Choroid plexus epithelial cell (primary cell): ENCODE measurements at regions not wholly inside any gene's neighbourhood (a gene's known extent, or its start where the extent isn't known, plus 50 kb on each side); places are given as distances from the start of the nearest gene placed in this dataset.

ENCODE experiments used
- DNase-seq: peaks from one replicate; pipeline ENCODE4 v3.0.0-alpha.2; 2010; ENCODE audit warnings: low read depth
- H3K4me3 ChIP-seq: 2 replicates; pipeline ENCODE4 v1.5.1; 2011; ENCODE audit warnings: low read depth, mild to moderate bottlenecking, control low read depth, low read length, moderate library complexity
- TF ChIP-seq, protein P1 (sequence below): conservative IDR thresholded peaks from 2 replicates; pipeline ENCODE4 v1.5.1; 2011; ENCODE audit warnings: low read depth, mild to moderate bottlenecking, control low read depth, inconsistent platforms, low read length, moderate library complexity

DNA sequence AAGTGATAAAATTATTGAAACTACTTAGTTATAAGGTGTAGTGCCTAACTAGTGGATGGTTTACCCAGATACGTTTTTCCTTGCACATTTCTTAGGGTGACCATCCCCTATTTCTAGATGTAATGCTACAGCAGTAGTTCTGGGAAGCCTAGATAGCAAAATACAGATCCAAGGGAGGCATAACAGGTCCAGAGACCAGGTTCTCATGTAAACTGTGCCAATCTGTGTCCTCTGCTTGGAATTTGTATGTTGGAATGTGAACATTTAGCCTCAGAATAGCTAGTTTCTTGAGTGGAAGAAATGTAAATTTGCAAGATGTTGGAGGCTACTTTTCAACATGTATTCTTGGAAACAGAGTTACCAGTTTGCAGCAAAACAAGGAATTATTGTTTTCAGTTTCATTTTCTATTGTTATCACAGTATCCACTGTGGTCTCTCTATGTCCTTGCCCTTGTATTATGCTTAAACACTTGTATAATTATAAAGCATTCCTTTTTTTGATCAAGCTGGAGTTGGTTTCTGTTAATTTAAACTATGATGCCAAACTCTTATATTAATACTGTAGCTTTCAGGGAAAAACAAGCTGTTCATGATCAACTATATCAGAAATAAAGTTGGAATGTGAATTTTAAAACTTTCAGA lies 102.0 kb upstream of the BRINP3 start:
- TF ChIP-seq, protein P1, sequence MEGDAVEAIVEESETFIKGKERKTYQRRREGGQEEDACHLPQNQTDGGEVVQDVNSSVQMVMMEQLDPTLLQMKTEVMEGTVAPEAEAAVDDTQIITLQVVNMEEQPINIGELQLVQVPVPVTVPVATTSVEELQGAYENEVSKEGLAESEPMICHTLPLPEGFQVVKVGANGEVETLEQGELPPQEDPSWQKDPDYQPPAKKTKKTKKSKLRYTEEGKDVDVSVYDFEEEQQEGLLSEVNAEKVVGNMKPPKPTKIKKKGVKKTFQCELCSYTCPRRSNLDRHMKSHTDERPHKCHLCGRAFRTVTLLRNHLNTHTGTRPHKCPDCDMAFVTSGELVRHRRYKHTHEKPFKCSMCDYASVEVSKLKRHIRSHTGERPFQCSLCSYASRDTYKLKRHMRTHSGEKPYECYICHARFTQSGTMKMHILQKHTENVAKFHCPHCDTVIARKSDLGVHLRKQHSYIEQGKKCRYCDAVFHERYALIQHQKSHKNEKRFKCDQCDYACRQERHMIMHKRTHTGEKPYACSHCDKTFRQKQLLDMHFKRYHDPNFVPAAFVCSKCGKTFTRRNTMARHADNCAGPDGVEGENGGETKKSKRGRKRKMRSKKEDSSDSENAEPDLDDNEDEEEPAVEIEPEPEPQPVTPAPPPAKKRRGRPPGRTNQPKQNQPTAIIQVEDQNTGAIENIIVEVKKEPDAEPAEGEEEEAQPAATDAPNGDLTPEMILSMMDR: no peak
- no peak overlapping the region for H3K4me3 ChIP-seq
- no peak for DNase-seq

DNA sequence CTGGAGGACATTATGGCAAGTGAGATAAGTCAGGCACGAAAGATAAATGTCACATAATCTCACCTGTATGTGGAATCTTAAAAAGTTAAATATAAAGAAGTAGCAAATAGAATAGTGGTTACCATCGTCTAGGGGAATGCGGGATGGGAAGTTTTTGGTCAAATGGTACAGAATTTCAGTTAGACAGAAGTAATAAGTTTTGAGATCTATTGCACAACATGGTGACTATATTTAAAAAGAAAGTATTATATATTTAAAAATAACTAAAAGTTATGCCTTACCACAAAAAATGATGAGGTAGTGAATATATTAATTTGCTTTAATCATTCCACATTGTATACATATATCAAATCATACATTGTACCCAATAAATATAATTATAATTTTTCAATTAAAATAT lies 106.2 kb upstream of the BRINP3 start:
- H3K4me3 ChIP-seq: no peak overlapping the region
- no peak for DNase-seq
- TF ChIP-seq, protein P1: no peak

DNA sequence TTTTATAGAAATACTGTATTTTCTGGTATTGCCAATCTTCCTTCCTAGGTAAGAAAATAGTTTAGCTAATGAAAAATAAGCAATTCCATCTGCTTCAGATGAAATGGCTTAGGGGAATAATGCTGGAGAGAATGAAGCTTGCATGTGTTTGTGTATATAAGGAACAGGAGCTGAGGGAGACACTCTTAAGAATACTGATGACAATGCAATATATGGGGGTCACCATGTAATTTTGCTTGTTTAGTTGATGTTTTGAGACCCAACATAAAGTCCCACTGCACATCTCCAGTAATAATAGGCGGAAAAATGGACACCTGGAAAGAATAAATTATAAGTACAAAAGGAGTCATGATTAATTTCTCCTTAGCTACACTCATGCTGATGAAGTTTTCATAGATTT lies 110.8 kb upstream of the BRINP3 start:
- no peak overlapping the region for H3K4me3 ChIP-seq
- TF ChIP-seq, protein P1: no peak
- no peak for DNase-seq

DNA sequence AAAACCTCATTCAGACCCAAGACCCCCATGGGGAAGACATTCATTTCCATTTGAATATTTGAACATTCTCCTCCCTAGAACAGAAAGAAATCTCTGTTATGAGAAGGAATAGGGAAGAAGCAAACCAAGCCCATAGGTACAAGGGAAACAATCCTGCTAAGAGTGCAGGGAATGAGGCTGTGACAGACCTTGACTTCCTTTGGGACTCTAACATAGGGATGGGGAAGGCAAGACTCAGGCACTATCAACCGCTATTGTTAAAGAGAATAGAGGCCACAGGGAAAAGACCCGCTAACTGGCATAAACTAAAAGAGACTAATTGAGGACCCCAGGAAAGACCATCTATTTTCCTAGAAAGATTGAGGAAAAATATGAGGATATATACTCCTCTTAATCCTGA lies 117.8 kb upstream of the BRINP3 start:
- DNase-seq: no peak
- TF ChIP-seq, protein P1: no peak

DNA sequence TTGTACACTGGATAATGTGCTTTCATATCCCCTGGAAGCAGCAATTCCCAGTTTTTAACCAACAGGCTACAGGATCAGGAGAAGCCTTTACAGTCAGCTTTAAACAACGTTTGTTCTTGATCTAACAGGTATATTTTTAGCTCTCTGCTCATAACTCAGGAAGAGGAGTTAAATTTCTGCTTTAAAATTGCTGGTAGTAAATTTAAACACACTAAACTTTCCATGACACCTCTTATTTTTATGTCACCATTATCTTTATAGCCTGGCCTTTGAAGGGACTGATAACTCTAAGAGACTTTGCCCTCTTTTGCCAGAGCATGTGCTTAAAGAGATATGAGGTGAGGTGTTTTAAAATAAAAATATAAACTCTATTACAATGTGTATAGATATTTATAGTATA lies 119.6 kb upstream of the BRINP3 start:
- TF ChIP-seq, protein P1: no peak
- no peak overlapping the region for H3K4me3 ChIP-seq
- no peak for DNase-seq

More for the DNA sequence above, 117.8 kb upstream of the BRINP3 start:
- no peak overlapping the region for H3K4me3 ChIP-seq

DNA sequence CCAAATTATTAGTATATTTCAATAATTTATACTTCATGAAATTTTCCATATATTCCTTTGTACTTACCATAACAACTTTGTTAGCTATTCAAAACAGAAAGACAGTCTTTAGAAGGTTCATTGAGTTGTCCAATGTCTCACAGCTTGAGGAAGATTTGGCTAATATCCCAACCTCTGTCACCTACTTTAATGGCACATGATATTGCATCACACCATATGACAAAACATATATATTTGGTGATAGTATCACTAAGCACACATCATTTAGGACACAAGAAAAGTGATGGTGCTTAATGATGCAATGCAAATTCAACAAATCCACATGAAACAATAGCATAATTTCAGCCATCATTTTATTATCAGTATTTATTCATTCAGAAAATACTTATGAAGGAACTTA lies 122.0 kb upstream of the BRINP3 start:
- no peak overlapping the region for H3K4me3 ChIP-seq
- TF ChIP-seq, protein P1: no peak
- DNase-seq: no peak

DNA sequence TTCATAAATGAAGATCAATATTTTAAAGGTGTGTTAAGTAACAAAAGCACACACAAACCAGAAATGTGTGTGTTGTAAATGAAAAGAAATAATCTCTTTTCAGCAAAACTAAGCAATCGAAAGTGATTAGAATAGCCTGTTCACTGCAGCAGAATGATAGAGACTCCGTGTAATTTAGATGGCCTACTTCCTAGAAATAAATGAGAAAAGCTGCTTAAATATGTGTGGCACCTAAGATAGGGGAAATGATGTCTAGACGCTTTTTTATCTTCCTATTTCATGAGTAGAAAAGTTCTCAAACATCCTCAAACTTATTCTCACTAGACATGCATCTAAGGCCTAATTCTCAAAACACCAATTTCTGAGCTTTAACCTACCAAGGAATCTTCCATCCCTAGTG lies 124.7 kb upstream of the BRINP3 start:
- H3K4me3 ChIP-seq: no peak overlapping the region
- no peak for DNase-seq
- TF ChIP-seq, protein P1: no peak
